CD4-positive, alpha-beta T cell treated with Interferon gamma for 1 hour (primary cell): ENCODE measurements at regions not wholly inside any gene's neighbourhood (a gene's known extent, or its start where the extent isn't known, plus 50 kb on each side); places are given as distances from the start of the nearest gene placed in this dataset.
"Not testable (repeated sequence)": the region's sequence is repeated elsewhere in the genome, so short reads cannot be mapped to it uniquely, and the experiment has no call there.

Experiments used
- DNase-seq: peaks from one replicate; pipeline ENCODE4 v3.0.0-alpha.2; 2020

DNA sequence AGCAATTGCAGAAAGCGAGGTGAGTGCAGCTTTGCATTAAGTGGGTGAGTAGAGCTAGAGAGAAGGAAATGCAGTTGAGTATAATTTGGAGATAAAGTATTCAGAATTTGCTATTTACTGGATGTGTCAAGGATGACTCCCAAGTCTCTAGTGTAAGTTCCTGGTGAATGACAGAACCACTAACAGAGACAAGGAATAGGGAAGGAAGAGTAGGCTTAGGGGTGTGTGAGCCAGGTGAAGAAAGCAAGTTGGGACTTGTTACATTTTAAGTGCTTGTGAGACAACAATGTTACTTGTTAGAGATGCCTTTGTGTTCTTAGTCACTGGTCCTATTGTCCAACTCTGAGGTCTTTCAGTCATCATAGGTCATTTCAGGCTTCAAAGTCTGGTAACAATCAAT lies 70.8 kb downstream of the TBC1D26 start:
- not testable (repeated sequence) for DNase-seq

- not testable (repeated sequence) for DNase-seq
Observed at GRCh38 chr17:15806825-15807224, 74.7 kb downstream of the TBC1D26 start.

GRCh38 chr17:15813388-15813787 lies 81.3 kb downstream of the TBC1D26 start:
- DNase-seq: not testable (repeated sequence)

DNA sequence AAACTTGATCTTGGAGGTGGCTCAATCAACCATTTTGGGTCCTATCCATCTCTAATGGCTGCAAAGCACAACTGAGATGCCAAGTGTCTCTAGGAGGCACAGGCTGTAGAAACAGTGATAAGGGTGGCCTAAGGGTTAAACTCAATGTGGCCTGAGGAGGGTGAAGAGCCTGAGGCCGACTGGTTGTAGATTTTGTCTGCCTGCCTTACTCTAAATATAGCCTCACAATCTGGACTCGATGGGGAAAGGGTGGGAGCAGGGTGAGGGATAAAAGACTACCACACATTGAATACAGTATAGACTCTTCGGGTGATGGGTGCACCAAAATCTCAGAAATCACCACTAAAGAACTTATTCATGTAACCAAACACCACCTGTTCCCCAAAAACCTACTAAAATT lies 81.9 kb downstream of the TBC1D26 start:
- DNase-seq: not testable (repeated sequence)

- not testable (repeated sequence) for DNase-seq
Observed at GRCh38 chr17:15817861-15818260, 85.8 kb downstream of the TBC1D26 start.

GRCh38 chr17:15822280-15822679 lies 90.2 kb downstream of the TBC1D26 start:
- DNase-seq: not testable (repeated sequence)

- DNase-seq: peak; percentile 64
Observed at GRCh38 chr17:15828727-15829314, 96.7 kb downstream of the TBC1D26 start.

GRCh38 chr17:15830221-15830620 lies 98.1 kb downstream of the TBC1D26 start:
- not testable (repeated sequence) for DNase-seq

DNA sequence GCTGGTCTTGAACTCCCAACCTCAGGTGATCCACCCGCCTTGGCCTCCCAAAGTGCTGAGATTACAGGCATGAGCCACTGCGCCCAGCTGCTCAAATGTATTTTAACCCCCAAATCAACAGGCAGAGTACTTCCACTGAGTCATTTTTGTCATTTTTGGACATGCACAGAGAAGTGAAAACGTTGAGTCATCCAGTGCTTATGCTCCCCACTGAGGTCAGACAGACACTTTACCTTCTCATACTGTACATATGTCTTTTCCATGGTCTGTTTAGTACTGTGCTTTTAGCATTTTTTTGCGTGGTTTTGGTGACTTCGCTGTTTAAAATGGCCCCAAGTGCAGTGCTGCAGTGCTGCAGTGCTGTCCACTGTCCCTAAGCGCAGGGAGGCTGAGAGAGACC lies 99.1 kb downstream of the TBC1D26 start:
- DNase-seq: peak; percentile 28

- DNase-seq: peak; percentile 8
Observed at GRCh38 chr17:15832921-15833480, 100.9 kb downstream of the TBC1D26 start.

DNA sequence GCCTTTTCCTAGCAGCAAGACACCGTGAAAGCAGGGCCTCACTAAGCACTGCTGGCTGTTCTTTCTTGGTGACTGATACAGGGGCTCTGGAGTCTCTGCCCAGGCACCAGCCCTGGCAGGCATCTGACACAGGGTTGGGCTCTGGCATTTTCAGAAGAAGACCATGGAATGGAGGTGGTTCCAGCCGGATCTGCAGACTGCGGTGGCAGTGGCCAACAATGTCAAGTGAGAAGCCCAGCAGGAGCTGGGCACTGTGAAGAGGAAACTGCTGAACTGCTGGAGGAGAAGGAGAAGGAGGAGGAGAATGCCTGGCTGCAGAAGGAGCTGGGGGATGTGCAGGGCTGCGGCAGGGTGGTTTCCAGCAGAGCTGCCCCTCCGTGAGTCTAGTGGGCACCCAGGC lies 101.8 kb downstream of the TBC1D26 start:
- not testable (repeated sequence) for DNase-seq

GRCh38 chr17:15835481-15835880 lies 103.4 kb downstream of the TBC1D26 start:
- DNase-seq: not testable (repeated sequence)

DNA sequence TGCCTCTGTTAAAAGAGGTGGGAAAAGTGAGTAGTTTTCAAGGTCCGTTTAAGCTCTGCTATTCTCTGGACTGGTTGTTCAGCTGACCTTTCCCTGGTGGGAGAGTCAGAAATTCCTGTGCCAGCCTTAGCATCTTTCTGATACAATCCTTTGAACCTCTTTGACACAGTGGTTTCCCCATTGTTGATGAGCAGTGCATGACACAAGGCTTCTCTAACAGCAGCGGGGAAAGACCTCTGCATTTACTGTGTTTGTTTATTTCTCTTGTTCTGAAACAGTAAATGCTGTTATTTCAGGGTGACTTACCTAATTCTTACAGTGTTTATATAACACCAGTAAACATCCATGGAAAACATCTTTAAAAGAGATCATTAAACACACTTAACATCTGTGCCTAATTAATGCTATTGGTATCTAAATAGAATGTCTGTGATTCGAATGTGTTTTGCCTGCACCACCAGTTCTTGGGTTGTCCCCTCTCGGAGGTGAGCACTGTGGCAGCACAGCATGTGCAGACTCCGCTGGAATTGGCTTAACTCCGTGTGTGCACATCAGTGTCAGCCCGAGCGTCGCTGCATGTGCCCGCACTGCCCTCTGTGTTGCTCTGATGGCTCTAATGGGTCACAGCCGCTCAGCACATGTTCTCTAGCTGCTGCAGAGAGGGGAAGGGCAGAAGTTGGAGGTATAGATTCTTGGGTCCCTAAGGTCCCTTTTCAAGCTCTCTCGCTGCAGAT lies 104.3 kb downstream of the TBC1D26 start:
- not testable (repeated sequence) for DNase-seq

GRCh38 chr17:15836991-15837390 lies 104.9 kb downstream of the TBC1D26 start:
- DNase-seq: not testable (repeated sequence)

DNA sequence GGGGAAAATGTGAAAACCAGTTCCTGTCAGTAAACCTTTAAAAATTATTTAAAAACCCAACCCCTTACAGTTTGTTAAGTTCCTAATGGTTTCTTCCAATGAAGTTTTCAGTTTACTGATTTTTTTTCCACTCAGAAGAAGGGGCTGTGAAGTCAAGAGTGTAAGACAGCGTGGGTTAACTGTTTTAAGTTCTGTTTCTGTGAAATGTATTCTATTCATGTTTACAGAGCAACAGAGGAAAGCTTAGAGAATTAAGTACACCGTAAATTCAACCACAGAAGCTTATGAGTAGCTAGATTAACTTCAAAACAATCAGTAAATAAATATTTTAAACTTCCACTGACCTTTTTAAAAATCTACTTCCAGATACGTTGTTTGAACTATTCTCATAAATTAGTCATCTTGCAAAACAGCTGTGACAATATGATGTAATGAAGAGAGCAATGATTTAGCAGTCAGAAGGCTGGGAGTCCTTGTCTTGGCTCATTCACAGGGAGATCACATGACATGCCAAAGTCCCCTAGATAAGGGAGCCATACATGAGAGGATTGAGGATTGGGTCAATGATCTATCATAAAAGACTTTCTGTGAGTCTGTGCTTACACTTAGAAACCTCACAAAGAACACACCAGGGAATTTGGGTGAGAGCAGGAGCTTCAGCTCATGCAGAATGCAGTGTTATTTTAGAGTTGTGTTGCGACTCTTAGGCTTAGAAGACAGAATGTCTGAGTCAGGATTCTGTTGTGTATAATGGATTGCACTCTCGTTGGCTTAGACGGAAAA lies 97.3 kb upstream of the ADORA2B start:
- not testable (repeated sequence) for DNase-seq

GRCh38 chr17:15849054-15849453 lies 95.9 kb upstream of the ADORA2B start:
- peak; percentile 48 for DNase-seq

DNA sequence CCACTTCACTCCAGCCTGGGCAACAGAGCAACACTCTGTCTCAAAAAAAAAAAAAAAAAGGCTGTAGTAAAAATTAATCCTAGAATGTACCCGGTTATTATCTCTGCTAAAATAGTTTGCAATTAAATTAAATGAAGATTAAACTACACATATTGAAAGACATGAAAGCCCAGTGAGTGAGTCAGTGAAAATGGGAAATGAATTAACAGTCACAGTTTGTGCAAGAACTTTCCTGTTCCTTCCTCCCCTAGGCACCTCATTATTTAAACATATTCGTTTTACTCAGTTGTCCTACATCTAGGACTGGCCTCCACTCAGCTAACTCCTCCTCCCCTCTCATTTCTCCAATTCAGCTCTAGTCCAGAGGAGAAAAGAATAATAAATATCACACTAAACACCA lies 94.9 kb upstream of the ADORA2B start:
- DNase-seq: not testable (repeated sequence)

- not testable (repeated sequence) for DNase-seq
Observed at GRCh38 chr17:15850687-15851086, 94.2 kb upstream of the ADORA2B start.

DNA sequence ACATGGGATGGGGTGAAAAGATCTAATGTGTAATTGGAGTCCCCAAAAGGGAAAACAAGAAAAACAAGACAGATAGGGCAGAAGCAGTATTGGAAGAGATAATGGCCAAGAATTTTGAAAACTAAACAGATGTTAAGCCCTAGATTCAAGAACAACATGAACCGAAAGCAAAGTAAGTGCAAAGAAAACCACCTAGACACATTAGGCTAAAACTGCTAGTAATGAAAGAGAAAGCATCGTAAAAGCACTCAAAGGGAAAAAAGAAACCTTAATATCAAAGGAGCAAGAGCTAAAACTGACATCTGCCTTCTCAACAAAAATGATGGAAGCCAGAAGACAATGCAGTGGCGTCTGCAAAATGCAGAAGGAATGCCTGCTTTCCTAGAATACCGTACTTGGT lies 92.1 kb upstream of the ADORA2B start:
- DNase-seq: not testable (repeated sequence)

GRCh38 chr17:15856191-15856590 lies 88.7 kb upstream of the ADORA2B start:
- not testable (repeated sequence) for DNase-seq

DNA sequence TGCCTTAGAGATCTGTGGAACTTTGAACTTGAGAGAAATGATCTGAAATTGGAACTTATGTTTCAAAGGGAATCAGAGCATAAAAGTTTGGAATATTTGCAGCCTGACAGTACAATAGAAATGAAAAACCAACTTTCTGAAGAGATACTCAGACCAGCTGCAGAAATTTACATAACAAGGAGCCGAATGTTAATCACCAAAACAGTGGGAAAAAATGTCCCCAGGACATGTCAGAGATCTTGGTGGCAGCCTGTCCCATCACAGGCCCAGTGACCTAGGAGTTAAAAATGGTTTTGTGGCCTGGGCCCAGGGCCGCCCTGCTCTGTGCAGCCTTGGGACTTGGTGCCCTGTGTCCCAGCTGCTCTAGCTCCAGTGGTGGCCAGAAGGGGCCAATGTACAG lies 88.2 kb upstream of the ADORA2B start:
- DNase-seq: not testable (repeated sequence)

- not testable (repeated sequence) for DNase-seq
Observed at GRCh38 chr17:15858082-15858481, 86.8 kb upstream of the ADORA2B start.

DNA sequence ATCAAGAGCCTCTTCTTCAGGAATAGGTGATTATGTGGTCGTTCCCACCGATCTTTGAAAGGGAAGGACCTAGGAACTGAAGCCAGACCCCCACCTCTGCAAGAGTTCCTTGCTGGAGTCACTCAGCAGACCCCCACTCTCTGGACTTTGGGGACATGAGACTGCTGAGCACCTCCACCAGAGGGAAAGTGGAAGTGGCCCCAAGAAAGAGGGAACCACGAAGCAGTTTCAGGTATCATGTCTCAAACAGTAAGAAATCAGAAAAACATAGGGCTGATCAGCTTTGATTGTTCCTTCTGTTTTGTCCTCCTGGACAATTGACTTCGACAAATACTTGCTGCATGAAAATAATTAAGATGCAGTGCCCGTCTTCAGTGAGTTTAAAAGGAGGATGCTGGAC lies 84.2 kb upstream of the ADORA2B start:
- DNase-seq: not testable (repeated sequence)
